ENCODE measurements at regions not wholly inside any gene's neighbourhood (a gene's known extent, or its start where the extent isn't known, plus 50 kb on each side); places are given as distances from the start of the nearest gene placed in this dataset.

DNA sequence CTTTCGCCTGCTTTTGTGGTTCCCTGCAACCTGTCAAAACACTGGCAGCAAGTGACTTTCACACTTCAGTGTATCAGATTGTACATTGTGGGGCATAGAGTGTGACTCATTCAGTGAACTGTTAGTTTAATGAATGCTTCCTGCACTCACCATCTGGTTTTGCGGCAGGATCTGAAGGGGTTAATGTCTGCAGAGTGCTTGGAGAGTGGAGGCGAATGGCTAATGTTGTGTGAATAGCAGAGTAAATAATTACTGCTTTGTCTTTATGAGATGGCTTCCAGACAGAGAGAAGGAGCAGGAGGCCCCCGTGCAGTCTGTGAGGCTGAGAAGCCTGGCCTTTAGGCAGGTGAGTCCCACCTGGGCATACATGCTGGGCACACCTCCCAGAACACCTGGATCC is 454.3 kb upstream of the KIRREL3 start:
- H3K4me3 Mint-ChIP-seq, result no peak overlapping the region

DNA sequence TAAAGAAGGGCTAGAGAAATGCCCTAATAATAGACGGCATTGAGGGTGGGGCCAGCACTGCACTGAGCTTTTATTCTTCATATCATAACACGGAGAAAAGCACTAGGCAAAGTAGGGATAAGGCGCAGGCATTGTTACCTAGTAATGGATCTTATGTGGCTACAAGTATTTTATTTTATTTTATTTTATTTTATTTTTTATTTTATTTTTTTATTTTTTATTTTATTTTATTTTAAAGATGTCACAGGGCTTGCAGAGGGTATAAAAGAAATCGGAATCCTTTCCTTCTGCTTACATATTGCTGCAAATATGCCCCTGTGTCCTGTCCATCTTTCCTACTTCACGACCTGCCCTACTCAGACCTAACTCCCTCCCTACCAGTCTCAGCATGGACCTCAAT is 452.0 kb upstream of the KIRREL3 start:
- TF ChIP-seq CTCF (IDR thresholded peaks at IDR 0.05), result no peak
- Mint-ChIP-seq H3K27ac (no peak overlapping the region), H3K4me1 (ENCODE audit: low read depth) (no peaks in the 10 kb centered on the region), H3K9me3 (no peaks in the 10 kb centered on the region), H3K4me3 (no peak overlapping the region), H3K27me3 (ENCODE audit: insufficient read depth) (peaks cover 4% of the 10 kb centered on the region), H3K36me3 (ENCODE audit: low read depth) (no peaks in the 10 kb centered on the region)
- no peak for DNase-seq

More for the DNA sequence above, 454.3 kb upstream of the KIRREL3 start:
- Mint-ChIP-seq H3K27me3 (ENCODE audit: insufficient read depth) (peaks cover 7% of the 10 kb centered on the region), H3K9me3 (no peaks in the 10 kb centered on the region), H3K27ac (no peak overlapping the region), H3K4me1 (ENCODE audit: low read depth) (no peaks in the 10 kb centered on the region), H3K36me3 (ENCODE audit: low read depth) (no peaks in the 10 kb centered on the region)
- no peak for DNase-seq
- TF ChIP-seq CTCF (IDR thresholded peaks at IDR 0.05), result no peak

DNA sequence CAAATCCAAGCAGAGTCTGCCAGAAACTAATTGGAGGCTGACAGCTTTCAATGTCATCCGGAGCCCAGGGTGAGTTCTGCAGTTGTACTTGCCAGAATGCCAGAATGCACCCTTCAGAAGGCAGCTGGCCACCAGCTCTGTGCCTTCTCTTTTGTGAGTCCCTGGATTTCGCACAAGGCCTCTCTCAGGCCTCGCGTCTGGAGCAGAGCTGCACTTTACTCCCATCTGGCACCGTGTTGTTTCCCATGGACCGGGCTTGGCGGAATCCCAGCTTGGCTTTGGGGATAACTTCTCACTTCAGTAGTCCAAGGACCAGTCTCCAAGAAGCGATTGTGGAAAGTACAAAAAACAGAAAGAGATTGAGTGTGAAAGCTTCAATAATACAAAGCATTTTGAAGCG is 451.3 kb upstream of the KIRREL3 start:
- Mint-ChIP-seq H3K9me3 (no peaks in the 10 kb centered on the region), H3K4me3 (no peak overlapping the region), H3K27ac (no peak overlapping the region), H3K4me1 (ENCODE audit: low read depth) (no peaks in the 10 kb centered on the region), H3K36me3 (ENCODE audit: low read depth) (no peaks in the 10 kb centered on the region), H3K27me3 (ENCODE audit: insufficient read depth) (peaks cover 4% of the 10 kb centered on the region)
- DNase-seq, result no peak
- TF ChIP-seq CTCF (IDR thresholded peaks at IDR 0.05), result no peak

- no peak for TF ChIP-seq CTCF (IDR thresholded peaks at IDR 0.05)
- H3K27ac Mint-ChIP-seq, result no peak overlapping the region
- H3K4me3 Mint-ChIP-seq, result no peak overlapping the region
- no peaks in the 10 kb centered on the region for H3K36me3 Mint-ChIP-seq (ENCODE audit: low read depth)
- H3K27me3 Mint-ChIP-seq (ENCODE audit: insufficient read depth), result peaks cover 4% of the 10 kb centered on the region
- H3K9me3 Mint-ChIP-seq, result no peaks in the 10 kb centered on the region
- H3K4me1 Mint-ChIP-seq (ENCODE audit: low read depth), result no peaks in the 10 kb centered on the region
- no peak for DNase-seq
Measured at GRCh38 chr11:127448101-127448500, 447.5 kb upstream of the KIRREL3 start.

- Mint-ChIP-seq H3K4me3 (no peak overlapping the region), H3K9me3 (no peaks in the 10 kb centered on the region), H3K27ac (no peak overlapping the region), H3K36me3 (ENCODE audit: low read depth) (no peaks in the 10 kb centered on the region), H3K27me3 (ENCODE audit: insufficient read depth) (no peaks in the 10 kb centered on the region; the same call in 1 of the 2 replicates), H3K4me1 (ENCODE audit: low read depth) (no peaks in the 10 kb centered on the region)
- no peak for DNase-seq
- TF ChIP-seq CTCF (IDR thresholded peaks at IDR 0.05), result no peak
Measured at GRCh38 chr11:127445476-127445875, 444.9 kb upstream of the KIRREL3 start.

DNA sequence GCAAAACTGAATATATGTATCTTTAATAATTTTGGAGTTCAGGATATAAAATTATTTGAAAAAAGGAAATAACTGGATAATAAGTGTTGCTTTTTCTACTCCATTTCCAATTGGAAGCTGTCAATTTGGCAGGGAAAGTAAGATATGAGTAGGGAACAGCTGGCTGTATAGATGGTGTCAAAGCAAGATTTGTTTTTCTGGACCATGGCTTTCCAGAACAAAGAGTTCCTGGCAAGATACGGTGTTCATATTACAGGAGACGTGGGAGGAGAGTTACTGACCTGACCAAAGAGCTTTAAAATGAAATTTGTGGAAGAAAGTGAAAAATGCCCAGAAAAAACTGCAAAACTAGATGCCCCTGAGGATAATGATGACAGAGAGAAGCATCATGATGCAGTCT is 442.7 kb upstream of the KIRREL3 start:
- H3K9me3 Mint-ChIP-seq, result no peaks in the 10 kb centered on the region
- H3K27ac Mint-ChIP-seq, result no peak overlapping the region
- H3K4me3 Mint-ChIP-seq, result no peak overlapping the region

More for the DNA sequence above, 442.7 kb upstream of the KIRREL3 start:
- DNase-seq, result no peak
- no peaks in the 10 kb centered on the region for H3K36me3 Mint-ChIP-seq (ENCODE audit: low read depth)
- H3K27me3 Mint-ChIP-seq (ENCODE audit: insufficient read depth), result no peaks in the 10 kb centered on the region
- no peak for TF ChIP-seq CTCF (IDR thresholded peaks at IDR 0.05)
- no peaks in the 10 kb centered on the region for H3K4me1 Mint-ChIP-seq (ENCODE audit: low read depth)
